ENCODE measurements at regions not wholly inside any gene's neighbourhood (a gene's known extent, or its start where the extent isn't known, plus 50 kb on each side); places are given as distances from the start of the nearest gene placed in this dataset.

DNA sequence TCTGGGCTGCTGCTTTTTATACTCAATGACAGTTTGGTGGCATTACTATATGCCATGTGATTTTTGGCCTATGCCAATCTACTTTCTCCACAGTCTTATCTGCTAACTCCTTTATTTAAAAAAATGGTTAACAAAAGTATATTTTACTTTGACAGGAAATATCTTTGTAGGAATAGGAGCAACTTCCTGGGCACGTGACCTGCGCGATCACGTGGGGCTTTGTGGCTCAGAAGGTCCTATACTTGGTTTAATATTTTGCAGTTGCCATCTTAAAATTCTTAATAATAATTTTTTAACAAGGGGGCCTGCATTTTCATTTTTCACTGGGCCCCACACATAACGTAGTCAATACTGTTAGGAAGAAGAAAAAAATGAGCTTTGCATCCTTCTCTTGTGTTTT, 249.7 kb downstream of the ACTR3 start:
- DNase-seq, result no peak

GRCh38 chr2:114156366-114157056, 266.6 kb downstream of the ACTR3 start:
- DNase-seq, result no peak

GRCh38 chr2:114157057-114157385, 267.1 kb downstream of the ACTR3 start:
- no peak for DNase-seq

DNA sequence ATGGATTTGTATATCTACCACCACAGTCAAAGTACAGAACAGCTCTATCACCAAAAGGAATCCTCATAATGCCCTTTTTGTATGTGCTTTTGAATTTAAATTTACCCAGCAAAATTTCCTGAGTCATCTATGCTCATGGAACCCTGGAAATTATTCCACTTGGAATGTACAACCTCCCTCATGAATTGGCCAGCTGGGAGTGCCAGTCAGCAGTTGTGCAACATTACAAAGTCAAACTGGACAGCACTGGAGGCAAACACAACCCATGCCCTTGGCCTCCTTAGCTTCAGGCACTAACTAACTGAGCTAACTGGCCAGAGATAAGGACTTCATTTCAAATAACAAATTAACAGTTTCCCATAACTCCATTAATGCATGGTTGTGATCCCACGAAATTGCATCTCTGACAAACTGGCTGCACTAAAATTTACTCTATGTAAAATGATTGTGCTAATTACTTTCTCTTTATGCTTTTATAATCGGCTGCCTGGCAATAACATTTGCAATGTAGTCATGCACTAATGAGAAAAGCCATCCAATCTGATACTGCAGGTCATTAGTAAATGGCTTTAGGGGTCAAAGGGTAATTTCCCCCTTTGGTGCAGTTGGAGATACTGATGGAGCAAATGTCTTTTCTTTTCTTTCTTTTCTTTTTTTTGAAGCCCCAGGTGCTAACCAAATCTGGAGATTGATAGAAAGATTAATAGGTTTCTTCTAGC, 270.5 kb downstream of the ACTR3 start:
- DNase-seq, result no peak

DNA sequence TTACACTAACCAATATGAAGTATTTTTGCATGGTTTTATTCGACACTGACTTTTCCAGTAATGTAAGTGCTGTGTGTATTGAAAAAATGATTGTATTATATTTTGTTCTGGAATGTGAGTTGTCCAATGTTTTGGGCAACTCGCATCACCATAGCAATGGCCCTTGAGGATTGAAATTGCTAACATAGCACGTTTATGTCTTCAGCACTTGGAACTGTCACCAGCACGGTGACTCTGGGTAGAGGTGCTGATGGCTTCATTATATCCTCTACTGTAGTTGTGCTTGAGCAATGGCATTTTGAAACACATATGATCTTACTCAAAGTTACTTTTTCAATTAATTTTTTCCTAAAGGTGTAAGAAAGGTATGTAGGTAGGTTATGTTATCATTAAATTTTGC, 271.5 kb downstream of the ACTR3 start:
- DNase-seq, result no peak

DNA sequence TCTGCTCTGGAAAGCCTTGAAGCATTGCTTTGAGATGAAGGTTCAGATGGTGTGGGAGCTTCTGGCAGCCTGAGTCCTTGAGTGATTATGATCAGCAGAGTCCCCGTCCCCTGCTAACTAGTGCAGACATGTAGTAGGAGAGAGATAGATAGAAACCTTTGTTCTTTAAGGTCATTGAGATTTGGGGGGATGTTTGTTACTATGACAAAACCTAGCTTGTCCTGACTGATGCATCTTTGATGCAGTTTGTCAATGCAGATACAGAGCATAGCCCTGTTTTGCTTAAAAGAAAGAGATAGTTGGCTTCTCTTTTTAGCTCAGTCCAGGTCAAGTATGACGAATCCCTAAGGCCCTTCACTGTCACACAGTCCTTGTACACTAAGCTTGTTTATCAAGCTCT, 274.6 kb upstream of the DPP10 start:
- no peak for DNase-seq

- DNase-seq, result no peak
Measured at GRCh38 chr2:114170070-114170469, 272.4 kb upstream of the DPP10 start.

GRCh38 chr2:114175507-114175906, 266.9 kb upstream of the DPP10 start:
- no peak for DNase-seq

DNA sequence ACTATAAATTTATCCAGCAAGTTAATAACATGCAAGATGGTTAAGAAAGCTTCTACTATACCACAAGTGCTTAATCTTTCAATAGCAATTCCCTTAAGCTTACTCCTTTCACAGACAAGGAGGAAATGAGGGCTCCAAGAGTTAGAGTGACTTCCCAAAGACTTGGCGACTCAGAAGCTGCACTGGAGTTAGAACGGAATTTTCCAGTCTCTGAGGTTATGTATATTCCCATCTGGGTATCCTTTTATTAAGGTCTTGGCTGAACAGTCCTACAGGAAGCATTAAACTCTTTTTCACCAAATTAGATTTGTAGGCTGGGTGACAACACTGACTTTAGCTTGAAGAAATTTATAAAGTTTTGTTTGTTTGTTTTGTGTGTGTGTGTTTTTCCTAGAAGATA, 256.9 kb upstream of the DPP10 start:
- no peak for DNase-seq

DNA sequence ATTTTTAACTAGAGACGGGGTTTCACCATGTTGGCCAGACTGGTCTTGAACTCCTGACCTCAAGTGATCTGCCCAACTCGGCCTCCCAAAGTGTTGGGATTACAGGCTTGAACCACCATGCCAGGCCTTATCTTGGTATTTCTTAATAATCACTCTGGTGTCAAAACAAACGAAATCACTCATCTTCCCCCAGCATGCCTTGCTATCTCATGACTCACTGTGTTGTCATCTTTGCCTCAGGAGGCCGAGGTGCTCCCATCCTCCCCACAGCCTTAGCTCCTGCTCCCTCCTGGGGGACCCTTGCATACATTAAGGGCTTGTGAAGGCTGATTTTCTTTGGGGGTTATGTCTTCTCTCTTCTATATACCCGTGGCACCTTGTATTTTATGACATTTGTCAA, 250.1 kb upstream of the DPP10 start:
- no peak for DNase-seq

- no peak for DNase-seq
Measured at GRCh38 chr2:114201781-114202180, 240.7 kb upstream of the DPP10 start.

- DNase-seq, result no peak
Measured at GRCh38 chr2:114203679-114204078, 238.8 kb upstream of the DPP10 start.

- no peak for DNase-seq
Measured at GRCh38 chr2:114213808-114214207, 228.6 kb upstream of the DPP10 start.

DNA sequence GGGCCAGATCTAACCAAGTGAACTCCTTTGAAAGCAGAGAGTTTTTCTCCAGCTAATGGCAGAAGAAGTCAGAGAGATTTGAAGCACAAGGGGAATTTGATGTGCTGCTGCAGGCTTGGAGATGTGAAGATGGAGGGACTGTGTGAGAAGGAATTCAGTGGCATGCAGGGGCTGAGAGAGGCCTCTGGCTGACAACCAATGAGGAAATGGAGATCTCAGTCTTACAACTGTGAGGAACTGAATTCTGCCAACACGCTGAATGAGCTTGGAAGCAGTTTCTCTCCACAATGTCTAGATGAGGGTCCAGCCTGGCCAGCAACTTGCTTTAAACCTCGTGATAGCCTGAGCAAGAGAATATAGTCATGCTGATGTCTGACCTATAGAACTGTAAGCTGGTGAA, 224.1 kb upstream of the DPP10 start:
- DNase-seq, result no peak

GRCh38 chr2:114219456-114219855, 223.0 kb upstream of the DPP10 start:
- DNase-seq, result no peak

GRCh38 chr2:114222344-114222743, 220.1 kb upstream of the DPP10 start:
- DNase-seq, result no peak

- DNase-seq, result peak in 1 of 2 experiments; percentile 4
Measured at GRCh38 chr2:114231921-114232320, 210.5 kb upstream of the DPP10 start.

DNA sequence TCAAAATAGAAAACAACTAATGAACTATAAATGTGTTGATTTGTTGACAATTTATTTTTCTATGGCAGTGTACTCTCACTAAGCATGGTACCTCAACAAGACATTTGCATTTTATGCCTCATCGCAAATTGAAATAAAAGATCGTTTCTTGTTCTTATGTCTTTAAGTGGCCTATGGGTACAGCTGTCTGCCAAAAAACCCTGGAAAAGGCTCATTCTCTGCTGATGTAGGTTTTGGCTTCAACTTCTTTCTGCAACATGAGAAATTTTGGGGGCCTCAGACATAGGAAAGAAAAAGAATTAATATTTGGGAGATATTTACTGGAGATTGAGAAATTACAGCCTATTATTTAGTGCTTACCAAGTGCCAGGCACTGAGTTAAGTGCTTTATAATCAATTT, 205.1 kb upstream of the DPP10 start:
- DNase-seq, result no peak

DNA sequence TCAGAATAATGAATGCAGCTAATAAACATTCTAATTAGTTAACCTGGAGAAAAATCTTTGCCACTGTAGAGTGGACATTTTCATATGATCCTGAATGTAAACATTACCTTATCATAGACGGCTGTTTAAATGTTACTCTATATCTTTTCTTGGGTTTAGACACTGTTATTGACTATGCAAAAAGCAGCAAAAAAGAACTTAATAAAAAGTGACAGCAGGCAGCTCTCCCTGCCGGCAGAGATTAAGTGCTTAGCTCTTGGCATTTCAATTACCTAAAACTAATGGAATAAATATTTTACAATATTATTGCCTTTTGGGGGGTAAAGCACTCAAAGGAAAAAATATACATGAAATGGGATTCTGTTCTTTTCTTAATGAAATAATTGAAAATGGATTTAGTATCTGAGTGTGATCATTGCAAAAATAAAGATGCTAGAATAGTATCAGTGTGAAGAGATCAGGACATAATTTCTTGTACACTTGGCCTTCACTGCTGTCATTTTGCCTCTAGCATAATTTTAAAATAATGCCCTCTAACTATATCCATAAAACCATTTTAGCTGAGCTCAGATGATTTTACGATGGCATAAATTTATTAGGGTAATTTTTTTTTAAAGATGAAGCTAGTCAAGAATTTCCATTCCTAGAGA, 203.4 kb upstream of the DPP10 start:
- no peak for DNase-seq

DNA sequence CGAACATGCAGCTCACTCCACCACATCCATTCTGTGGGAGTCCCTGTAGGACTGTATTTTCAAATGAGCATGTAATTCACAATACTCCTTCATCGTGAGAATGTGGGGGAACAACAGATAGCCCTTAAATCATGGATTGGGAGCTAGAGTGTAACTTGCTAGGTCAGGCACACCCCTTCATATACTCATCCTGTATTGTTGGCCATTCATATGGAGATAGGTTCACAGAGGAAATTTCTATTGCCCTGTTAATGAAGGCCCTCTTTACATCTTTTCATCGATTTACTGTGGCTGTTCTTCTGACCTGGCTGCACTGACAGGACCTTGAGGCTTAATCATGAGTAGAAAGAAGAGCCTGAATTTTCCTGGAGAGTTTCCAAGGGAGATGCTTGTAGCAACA, 193.8 kb upstream of the DPP10 start:
- DNase-seq, result no peak

GRCh38 chr2:114252713-114253112, 189.7 kb upstream of the DPP10 start:
- no peak for DNase-seq

DNA sequence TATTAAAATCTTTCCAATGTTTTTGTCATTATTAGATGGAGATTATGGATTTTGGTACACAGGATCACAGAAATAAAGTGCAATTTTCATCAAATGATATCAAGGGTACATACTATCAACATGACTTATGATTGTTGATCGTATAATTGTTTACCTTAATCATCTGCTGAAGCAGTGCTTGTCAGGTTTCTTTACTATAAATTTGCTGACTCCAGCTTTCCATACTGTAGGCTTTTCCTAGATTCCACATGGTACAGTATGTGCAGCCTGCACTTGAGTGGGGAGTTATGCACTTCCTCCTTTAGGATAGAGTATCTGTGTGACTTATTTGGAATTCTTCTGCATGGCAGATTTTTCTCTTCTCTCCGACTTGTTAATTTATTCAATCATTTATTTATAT, 187.6 kb upstream of the DPP10 start:
- DNase-seq, result no peak

GRCh38 chr2:114259389-114259788, 183.1 kb upstream of the DPP10 start:
- DNase-seq, result no peak

DNA sequence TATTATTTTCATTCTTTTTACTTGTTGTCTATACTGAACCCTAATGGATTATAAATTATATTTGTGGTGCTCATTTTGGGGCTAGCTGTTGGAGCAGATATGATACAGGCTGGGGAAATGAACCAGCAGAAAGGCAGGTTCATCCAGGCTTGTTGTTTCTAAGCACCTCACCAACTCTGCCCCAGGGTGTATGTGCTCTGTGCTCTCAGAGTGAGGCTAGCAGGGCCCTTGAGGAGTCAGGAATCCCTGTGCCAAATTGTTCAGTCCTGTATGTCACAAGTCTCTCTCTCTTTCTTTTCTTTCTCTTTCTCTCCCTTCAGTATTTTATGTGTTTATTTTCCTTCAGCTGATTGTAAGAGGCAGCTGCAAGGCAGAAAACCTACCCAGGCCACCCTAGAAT, 181.1 kb upstream of the DPP10 start:
- DNase-seq, result no peak

- DNase-seq, result no peak
Measured at GRCh38 chr2:114265261-114265660, 177.2 kb upstream of the DPP10 start.
